Prostate gland (tissue), 2 donors: ENCODE measurements at regions not wholly inside any gene's neighbourhood (a gene's known extent, or its start where the extent isn't known, plus 50 kb on each side); places are given as distances from the start of the nearest gene placed in this dataset.

Source experiments
- POLR2A ChIP-seq: fragments of 450-650 bp; IDR thresholded peaks from one replicate; pipeline ENCODE4 v1.6.1; 2016; ENCODE audit warnings: antibody characterized with exemption, mild to moderate bottlenecking
- POLR2AphosphoS5 ChIP-seq: sonication (generic); formaldehyde crosslinking; IDR thresholded peaks from one replicate; pipeline ENCODE4 v1.6.1; 2017; ENCODE audit warnings: antibody characterized with exemption
- TF ChIP-seq, protein P1 (sequence below), 4 experiments: fragments of 200-600 bp in 2 of 4; fragments of 450-650 bp in 2 of 4; sonication (generic) in 2 of 4; IDR thresholded peaks; 1 replicate in 3 of 4; 2 replicates in 1 of 4; pipeline ENCODE4 v1.5.1; 2016 to 2019; ENCODE audit warnings: antibody characterized with exemption in 4 of 4, mild to moderate bottlenecking in 2 of 4, moderate library complexity in 2 of 4

DNA sequence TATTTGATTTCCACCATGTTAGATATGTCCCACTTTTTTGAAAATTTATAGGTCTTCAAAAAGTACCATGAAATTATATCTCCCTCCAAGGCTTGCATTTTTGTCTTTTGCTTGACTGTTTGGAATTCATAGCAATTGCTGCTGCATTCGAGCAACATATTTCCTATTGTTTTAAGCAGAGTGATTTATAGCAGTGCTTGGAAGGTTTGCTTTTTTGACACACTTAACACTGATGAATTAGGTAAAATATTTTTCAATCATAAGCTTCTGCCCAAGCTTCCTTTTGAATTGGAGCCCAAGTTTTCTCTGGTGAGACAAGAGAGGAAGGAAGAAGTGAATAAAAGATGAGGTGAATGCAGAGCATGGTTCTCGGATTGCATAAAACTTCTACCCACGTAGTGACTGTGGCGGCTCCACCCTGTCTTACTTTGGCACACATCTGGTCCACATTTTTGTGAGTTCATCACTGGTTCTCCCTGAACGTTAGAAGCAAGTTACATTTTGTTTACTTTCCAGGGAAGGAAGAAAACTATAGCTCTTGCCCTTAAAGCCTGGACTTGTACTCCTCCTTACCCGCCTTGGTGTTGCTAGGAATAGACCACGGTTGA, 667.0 kb downstream of the TSN start:
- TF ChIP-seq, protein P1, sequence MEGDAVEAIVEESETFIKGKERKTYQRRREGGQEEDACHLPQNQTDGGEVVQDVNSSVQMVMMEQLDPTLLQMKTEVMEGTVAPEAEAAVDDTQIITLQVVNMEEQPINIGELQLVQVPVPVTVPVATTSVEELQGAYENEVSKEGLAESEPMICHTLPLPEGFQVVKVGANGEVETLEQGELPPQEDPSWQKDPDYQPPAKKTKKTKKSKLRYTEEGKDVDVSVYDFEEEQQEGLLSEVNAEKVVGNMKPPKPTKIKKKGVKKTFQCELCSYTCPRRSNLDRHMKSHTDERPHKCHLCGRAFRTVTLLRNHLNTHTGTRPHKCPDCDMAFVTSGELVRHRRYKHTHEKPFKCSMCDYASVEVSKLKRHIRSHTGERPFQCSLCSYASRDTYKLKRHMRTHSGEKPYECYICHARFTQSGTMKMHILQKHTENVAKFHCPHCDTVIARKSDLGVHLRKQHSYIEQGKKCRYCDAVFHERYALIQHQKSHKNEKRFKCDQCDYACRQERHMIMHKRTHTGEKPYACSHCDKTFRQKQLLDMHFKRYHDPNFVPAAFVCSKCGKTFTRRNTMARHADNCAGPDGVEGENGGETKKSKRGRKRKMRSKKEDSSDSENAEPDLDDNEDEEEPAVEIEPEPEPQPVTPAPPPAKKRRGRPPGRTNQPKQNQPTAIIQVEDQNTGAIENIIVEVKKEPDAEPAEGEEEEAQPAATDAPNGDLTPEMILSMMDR (IDR thresholded peaks at IDR 0.05) = no peak
- TF ChIP-seq POLR2A (no peak), POLR2AphosphoS5 (no peak)
